Spleen (tissue), 7 donors: ENCODE measurements at regions not wholly inside any gene's neighbourhood (a gene's known extent, or its start where the extent isn't known, plus 50 kb on each side); places are given as distances from the start of the nearest gene placed in this dataset.

Source experiments
- POLR2A ChIP-seq, 3 donors: fragments of 450-650 bp; IDR thresholded peaks; one replicate each; pipeline ENCODE4 v1.5.1; 2017; ENCODE audit warnings: antibody characterized with exemption in 3 of 3, mild to moderate bottlenecking in 1 of 3
- POLR2AphosphoS5 ChIP-seq, 3 donors: sonication (generic); formaldehyde crosslinking; IDR thresholded peaks; one replicate each; pipeline ENCODE4 v1.5.1; 2017; ENCODE audit warnings: antibody characterized with exemption in 3 of 3
- TF ChIP-seq, protein P1 (sequence below), 11 experiments: fragments of 200-600 bp in 7 of 11; fragments of 450-650 bp in 4 of 11; sonication (generic) in 4 of 11; IDR thresholded peaks in 8 of 11; conservative IDR thresholded peaks in 3 of 11; 1 replicate in 7 of 11; 2 replicates in 4 of 11; pipeline versions ENCODE4 v1.4.0 to v1.8.0; 2016 to 2021; ENCODE audit warnings: antibody characterized with exemption in 11 of 11, inconsistent platforms in 4 of 11, mild to moderate bottlenecking in 1 of 11
- donor health status: DM: no; HTN: no; CAD: no; lungs with moderate emphysema.
- donor health status: DM: no; HTN: no; CAD: no.
- donor health status: DM: no; HTN: no; CAD: no.

GRCh38 chr4:79820427-79820826, 252.6 kb downstream of the ANTXR2 start:
- TF ChIP-seq, protein P1, sequence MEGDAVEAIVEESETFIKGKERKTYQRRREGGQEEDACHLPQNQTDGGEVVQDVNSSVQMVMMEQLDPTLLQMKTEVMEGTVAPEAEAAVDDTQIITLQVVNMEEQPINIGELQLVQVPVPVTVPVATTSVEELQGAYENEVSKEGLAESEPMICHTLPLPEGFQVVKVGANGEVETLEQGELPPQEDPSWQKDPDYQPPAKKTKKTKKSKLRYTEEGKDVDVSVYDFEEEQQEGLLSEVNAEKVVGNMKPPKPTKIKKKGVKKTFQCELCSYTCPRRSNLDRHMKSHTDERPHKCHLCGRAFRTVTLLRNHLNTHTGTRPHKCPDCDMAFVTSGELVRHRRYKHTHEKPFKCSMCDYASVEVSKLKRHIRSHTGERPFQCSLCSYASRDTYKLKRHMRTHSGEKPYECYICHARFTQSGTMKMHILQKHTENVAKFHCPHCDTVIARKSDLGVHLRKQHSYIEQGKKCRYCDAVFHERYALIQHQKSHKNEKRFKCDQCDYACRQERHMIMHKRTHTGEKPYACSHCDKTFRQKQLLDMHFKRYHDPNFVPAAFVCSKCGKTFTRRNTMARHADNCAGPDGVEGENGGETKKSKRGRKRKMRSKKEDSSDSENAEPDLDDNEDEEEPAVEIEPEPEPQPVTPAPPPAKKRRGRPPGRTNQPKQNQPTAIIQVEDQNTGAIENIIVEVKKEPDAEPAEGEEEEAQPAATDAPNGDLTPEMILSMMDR (IDR thresholded peaks at IDR 0.05 in 8 of 11, conservative IDR thresholded peaks at IDR 0.05 in 3 of 11) = no peak
- TF ChIP-seq POLR2AphosphoS5 (IDR thresholded peaks at IDR 0.05) (no peak), POLR2A (IDR thresholded peaks at IDR 0.05) (no peak)
